Endothelial cell of umbilical vein (primary cell): ENCODE measurements at regions not wholly inside any gene's neighbourhood (a gene's known extent, or its start where the extent isn't known, plus 50 kb on each side); places are given as distances from the start of the nearest gene placed in this dataset.

Source experiments
- BruUV-seq: library from RNA; stranded (reverse); fragments of 400-500 nt; replicated peaks from 2 replicates; lab custom pipeline; 2021; lab: Mats Ljungman, UMichigan
- CTCF ChIA-PET: fragments of 300-600, 350-600 bp; sonication (Branson Sonifier 250); formaldehyde crosslinking; loops from one replicate; lab custom pipeline; 2021; ENCODE audit warnings: antibody characterized with exemption, inconsistent platforms; lab: Charles Lee
- POLR2A ChIA-PET: fragments of 300-600, 350-600 bp; sonication (Branson Sonifier 250); formaldehyde crosslinking; loops from one replicate; lab custom pipeline; 2021; ENCODE audit warnings: antibody characterized with exemption, inconsistent platforms; lab: Charles Lee
- DNase-seq: peaks from one replicate; pipeline ENCODE4 v3.0.0-alpha.2; 2011; ENCODE audit warnings: low read depth, low spot score
- FAIRE-seq: peaks from 2 replicates; lab custom pipeline; 2011; peaks lifted over from hg19 to GRCh38; lab: Jason Lieb, UNC
- H2AFZ ChIP-seq: 2 replicates; pipeline ENCODE4 v1.6.0; 2012; ENCODE audit warnings: low read depth, low read length, control low read depth, inconsistent platforms
- H3K27ac ChIP-seq: 2 replicates; pipeline ENCODE4 v1.5.1; 2011; ENCODE audit warnings: low read depth, mild to moderate bottlenecking, control low read depth, low read length, moderate library complexity; ENCODE audit not compliant: insufficient read depth
- H3K27me3 ChIP-seq, 2 experiments: 2 replicates each; pipeline versions ENCODE4 v1.6.0 to v1.6.1; 2011; ENCODE audit warnings: low read length in 2 of 2, mixed read lengths in 1 of 2; ENCODE audit not compliant: control insufficient read depth in 2 of 2, insufficient read depth in 2 of 2
- H3K36me3 ChIP-seq, 2 experiments: 2 replicates in 1 of 2; 3 replicates in 1 of 2; pipeline ENCODE4 v1.5.1; 2011; ENCODE audit warnings: low read length in 2 of 2, mild to moderate bottlenecking in 1 of 2, moderate library complexity in 1 of 2; ENCODE audit not compliant: control insufficient read depth in 2 of 2, insufficient read depth in 2 of 2; ENCODE audit errors: extremely low read depth in 1 of 2
- H3K4me1 ChIP-seq: 3 replicates; pipeline ENCODE4 v1.5.1; 2011; ENCODE audit warnings: mild to moderate bottlenecking, low read length; ENCODE audit not compliant: control insufficient read depth, insufficient read depth; ENCODE audit errors: extremely low read depth
- H3K4me2 ChIP-seq: 2 replicates; pipeline ENCODE4 v1.6.1; 2011; ENCODE audit warnings: low read length, control low read depth, mixed read lengths; ENCODE audit not compliant: insufficient read depth
- H3K4me3 ChIP-seq, 3 experiments: fragments of 200-600 bp in 1 of 3; sonication (generic), shearing (Covaris generic) in 1 of 3; replicated peaks in 1 of 3; 2 replicates each; pipeline ENCODE4 v1.5.1; 2011 to 2016; ENCODE audit warnings: control low read depth in 3 of 3, low read length in 3 of 3, mild to moderate bottlenecking in 2 of 3, inconsistent platforms in 1 of 3, low read depth in 1 of 3, moderate library complexity in 1 of 3; ENCODE audit not compliant: insufficient read depth in 1 of 3
- H3K79me2 ChIP-seq: 2 replicates; pipeline ENCODE4 v1.6.0; 2012; ENCODE audit warnings: low read length, inconsistent platforms; ENCODE audit not compliant: control insufficient read depth, insufficient read depth
- H3K9ac ChIP-seq: replicated peaks from 2 replicates; pipeline ENCODE3; 2011; ENCODE audit warnings: low read length, control low read depth; ENCODE audit not compliant: insufficient read depth; ENCODE audit errors: extremely low read depth
- H3K9me1 ChIP-seq: replicated peaks from 3 replicates; pipeline ENCODE4 v1.6.0; 2011; ENCODE audit warnings: mild to moderate bottlenecking, low read length; ENCODE audit not compliant: control insufficient read depth, insufficient read depth; ENCODE audit errors: extremely low read depth
- H3K9me3 ChIP-seq: replicated peaks from 2 replicates; pipeline ENCODE4 v1.5.1; 2012; ENCODE audit warnings: low read length, inconsistent platforms; ENCODE audit not compliant: control insufficient read depth, insufficient read depth
- H4K20me1 ChIP-seq: replicated peaks from 2 replicates; pipeline ENCODE3; 2011; ENCODE audit warnings: mild to moderate bottlenecking, low read length; ENCODE audit not compliant: control insufficient read depth, insufficient read depth; ENCODE audit errors: extremely low read depth
- EZH2 ChIP-seq: IDR thresholded peaks from 2 replicates; pipeline ENCODE4 v1.6.1; 2012; ENCODE audit warnings: borderline replicate concordance, low read depth, mild to moderate bottlenecking, moderate library complexity, low read length, inconsistent platforms; ENCODE audit not compliant: severe bottlenecking
- FOS ChIP-seq: IDR thresholded peaks from 2 replicates; pipeline ENCODE4 v1.6.1; 2011; ENCODE audit warnings: mild to moderate bottlenecking, low read length, moderate library complexity, borderline replicate concordance; ENCODE audit not compliant: insufficient read depth
- GATA2 ChIP-seq: IDR thresholded peaks from 2 replicates; pipeline ENCODE4 v1.7.0; 2011; ENCODE audit warnings: low read depth, mild to moderate bottlenecking, moderate library complexity, mixed read lengths, low read length; ENCODE audit not compliant: insufficient read length, insufficient read depth
- JUN ChIP-seq: IDR thresholded peaks from 2 replicates; pipeline ENCODE4 v1.6.1; 2011; ENCODE audit warnings: borderline replicate concordance, low read depth; ENCODE audit not compliant: insufficient read length, insufficient read depth
- MYC ChIP-seq: IDR thresholded peaks from one replicate; pipeline ENCODE4 v1.6.1; 2011; ENCODE audit warnings: mild to moderate bottlenecking, low read depth, low read length
- POLR2A ChIP-seq: IDR thresholded peaks from 2 replicates; pipeline ENCODE4 v1.6.1; 2012; ENCODE audit warnings: low read depth, mild to moderate bottlenecking, control low read depth, low read length
- POLR2AphosphoS5 ChIP-seq: IDR thresholded peaks from 2 replicates; pipeline ENCODE4 v1.6.1; 2012; ENCODE audit warnings: low read depth, mild to moderate bottlenecking, control low read depth, low read length, moderate library complexity; ENCODE audit not compliant: insufficient read depth
- dilution Hi-C: fragments of 300-500 bp; cut with MboI; formaldehyde crosslinking; loops from one replicate; pipeline ENCODE4 v1.15.0; 2019; ENCODE audit warnings: low sequenced_read_pairs; ENCODE audit not compliant: extremely low pct_ligation_motif_present
- intact Hi-C: fragments of 100-400 bp; cut with micrococcal nuclease; formaldehyde crosslinking; loops from one replicate; pipeline ENCODE4 v1.10.0; 2022
- TF ChIP-seq, protein P1 (sequence below), 2 donors: IDR thresholded peaks; 1 replicate in 1 of 2; 2 replicates in 1 of 2; pipeline ENCODE4 v1.5.1; 2011; ENCODE audit warnings: low read length in 2 of 2, mild to moderate bottlenecking in 2 of 2, moderate library complexity in 2 of 2, control low read depth in 1 of 2, inconsistent platforms in 1 of 2, low read depth in 1 of 2; ENCODE audit not compliant: insufficient read depth in 1 of 2; ENCODE audit errors: extremely low read depth in 1 of 2
- TF ChIP-seq, protein P2 (sequence below): IDR thresholded peaks from 2 replicates; pipeline ENCODE4 v1.6.1; 2011; ENCODE audit not compliant: insufficient read depth, insufficient read length

DNA sequence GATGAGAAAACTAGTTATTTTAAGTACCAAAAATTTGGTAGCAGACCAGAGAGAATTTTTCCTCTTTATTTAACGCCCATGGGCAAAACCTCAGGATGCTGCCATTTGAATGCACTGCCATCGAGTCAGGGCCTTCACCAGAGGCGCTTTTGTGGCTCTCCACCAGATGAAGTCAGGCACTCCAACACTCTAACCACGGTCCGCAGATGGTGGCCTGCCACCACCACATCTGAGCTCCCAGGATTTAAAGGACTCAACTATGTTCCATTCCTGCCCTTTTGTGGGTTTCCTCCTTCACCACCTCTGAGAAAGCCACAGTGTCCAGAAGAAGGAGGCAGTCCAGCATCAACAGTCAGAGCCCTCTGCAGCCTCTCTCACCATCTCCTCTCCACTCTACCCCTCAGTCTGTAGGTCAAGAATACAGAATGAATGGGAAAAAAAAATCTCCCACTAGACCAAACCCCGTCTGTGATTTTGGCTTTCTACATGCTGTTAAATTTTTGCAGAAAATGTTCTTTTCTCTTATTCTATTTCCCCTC is 647.4 kb downstream of the USP25 start:
- dilution Hi-C loops (no loop called here), intact Hi-C loops (no loop called here)
- POLR2A ChIA-PET, result no interaction called here
- Histone ChIP-seq H3K4me1 (no peaks in the 10 kb centered on the region), H4K20me1 (no peaks in the 10 kb centered on the region), H2AFZ (no peak overlapping the region), H3K9me1 (no peaks in the 10 kb centered on the region), H3K9me3 (no peaks in the 10 kb centered on the region), H3K27ac (no peak overlapping the region), H3K36me3 (no peaks in the 10 kb centered on the region), H3K27me3 (no peaks in the 10 kb centered on the region), H3K79me2 (no peaks in the 10 kb centered on the region), H3K9ac (no peak overlapping the region), H3K4me3 (no peak overlapping the region), H3K4me2 (no peak overlapping the region)
- BruUV-seq, result no TSS peak
- no peak for FAIRE-seq
- CTCF ChIA-PET, result no interaction called here
- TF ChIP-seq, protein P1, sequence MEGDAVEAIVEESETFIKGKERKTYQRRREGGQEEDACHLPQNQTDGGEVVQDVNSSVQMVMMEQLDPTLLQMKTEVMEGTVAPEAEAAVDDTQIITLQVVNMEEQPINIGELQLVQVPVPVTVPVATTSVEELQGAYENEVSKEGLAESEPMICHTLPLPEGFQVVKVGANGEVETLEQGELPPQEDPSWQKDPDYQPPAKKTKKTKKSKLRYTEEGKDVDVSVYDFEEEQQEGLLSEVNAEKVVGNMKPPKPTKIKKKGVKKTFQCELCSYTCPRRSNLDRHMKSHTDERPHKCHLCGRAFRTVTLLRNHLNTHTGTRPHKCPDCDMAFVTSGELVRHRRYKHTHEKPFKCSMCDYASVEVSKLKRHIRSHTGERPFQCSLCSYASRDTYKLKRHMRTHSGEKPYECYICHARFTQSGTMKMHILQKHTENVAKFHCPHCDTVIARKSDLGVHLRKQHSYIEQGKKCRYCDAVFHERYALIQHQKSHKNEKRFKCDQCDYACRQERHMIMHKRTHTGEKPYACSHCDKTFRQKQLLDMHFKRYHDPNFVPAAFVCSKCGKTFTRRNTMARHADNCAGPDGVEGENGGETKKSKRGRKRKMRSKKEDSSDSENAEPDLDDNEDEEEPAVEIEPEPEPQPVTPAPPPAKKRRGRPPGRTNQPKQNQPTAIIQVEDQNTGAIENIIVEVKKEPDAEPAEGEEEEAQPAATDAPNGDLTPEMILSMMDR (IDR thresholded peaks at IDR 0.05; ENCODE audit: extremely low read depth in 1 of 2, insufficient read depth in 1 of 2, low read depth in 1 of 2, low read length in 2 of 2), result no peak
- TF ChIP-seq POLR2AphosphoS5, result no peak
- no peak for TF ChIP-seq JUN
- TF ChIP-seq GATA2, result no peak
- no peak for TF ChIP-seq POLR2A
- no peak for TF ChIP-seq MYC
- no peak for TF ChIP-seq FOS
- TF ChIP-seq EZH2, result no peak
- TF ChIP-seq, protein P2, sequence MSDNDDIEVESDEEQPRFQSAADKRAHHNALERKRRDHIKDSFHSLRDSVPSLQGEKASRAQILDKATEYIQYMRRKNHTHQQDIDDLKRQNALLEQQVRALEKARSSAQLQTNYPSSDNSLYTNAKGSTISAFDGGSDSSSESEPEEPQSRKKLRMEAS, result no peak
- no peak for DNase-seq
